Right lobe of liver (tissue), 4 donors: ENCODE measurements at regions not wholly inside any gene's neighbourhood (a gene's known extent, or its start where the extent isn't known, plus 50 kb on each side); places are given as distances from the start of the nearest gene placed in this dataset.

Experiments
- CTCF ChIP-seq, 4 donors: fragments of 200-600 bp in 3 of 4; fragments of 450-650 bp in 1 of 4; IDR thresholded peaks; one replicate each; pipeline versions ENCODE4 v1.5.1 to v1.8.0; 2016 to 2022; ENCODE audit warnings: antibody characterized with exemption in 4 of 4, mild to moderate bottlenecking in 2 of 4
- POLR2A ChIP-seq: fragments of 450-650 bp; IDR thresholded peaks from one replicate; pipeline ENCODE4 v1.6.1; 2017; ENCODE audit warnings: antibody characterized with exemption, mild to moderate bottlenecking
- donor health status: DM: no; HTN: no; CAD: no.
- donor health status: DM: no; HTN: no; CAD: no.
- donor health status: DM: no; HTN: yes; CAD: no.

DNA sequence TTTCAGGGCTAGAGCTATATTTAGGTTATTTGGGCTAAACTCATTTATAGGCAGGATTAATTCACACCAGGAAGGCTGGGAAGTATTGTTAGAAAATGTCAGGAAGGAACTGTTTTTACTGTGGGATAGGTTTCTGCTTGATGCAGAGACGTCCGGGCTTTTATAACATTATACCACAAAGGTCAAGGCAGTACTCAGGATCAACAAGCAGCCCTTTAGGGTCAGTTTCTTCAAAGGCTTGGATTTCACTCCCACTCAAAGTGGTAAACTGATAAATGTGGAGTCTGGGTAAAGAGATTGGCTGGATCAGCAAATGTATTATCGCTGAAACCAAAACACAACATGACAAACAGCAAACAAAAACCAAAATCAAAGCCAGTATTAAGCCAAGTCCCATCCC, 127.2 kb downstream of the ARL5B start:
- TF ChIP-seq CTCF (IDR thresholded peaks at IDR 0.05) (no peak), POLR2A (no peak)
